ENCODE measurements at regions not wholly inside any gene's neighbourhood (a gene's known extent, or its start where the extent isn't known, plus 50 kb on each side); places are given as distances from the start of the nearest gene placed in this dataset.
"Not testable (repeated sequence)": the region's sequence is repeated elsewhere in the genome, so short reads cannot be mapped to it uniquely, and the experiment has no call there.

- Mint-ChIP-seq H3K36me3 (ENCODE audit: low read depth, unreplicated experiment) (peaks cover 3% of the 10 kb centered on the region), H3K4me3 (ENCODE audit: unreplicated experiment) (no peak overlapping the region), H3K4me1 (ENCODE audit: unreplicated experiment) (no peaks in the 10 kb centered on the region), H3K27me3 (ENCODE audit: unreplicated experiment) (no peaks in the 10 kb centered on the region), H3K9me3 (ENCODE audit: unreplicated experiment) (peaks cover 4% of the 10 kb centered on the region), H3K27ac (ENCODE audit: unreplicated experiment) (no peak overlapping the region)
- TF ChIP-seq, protein P1, sequence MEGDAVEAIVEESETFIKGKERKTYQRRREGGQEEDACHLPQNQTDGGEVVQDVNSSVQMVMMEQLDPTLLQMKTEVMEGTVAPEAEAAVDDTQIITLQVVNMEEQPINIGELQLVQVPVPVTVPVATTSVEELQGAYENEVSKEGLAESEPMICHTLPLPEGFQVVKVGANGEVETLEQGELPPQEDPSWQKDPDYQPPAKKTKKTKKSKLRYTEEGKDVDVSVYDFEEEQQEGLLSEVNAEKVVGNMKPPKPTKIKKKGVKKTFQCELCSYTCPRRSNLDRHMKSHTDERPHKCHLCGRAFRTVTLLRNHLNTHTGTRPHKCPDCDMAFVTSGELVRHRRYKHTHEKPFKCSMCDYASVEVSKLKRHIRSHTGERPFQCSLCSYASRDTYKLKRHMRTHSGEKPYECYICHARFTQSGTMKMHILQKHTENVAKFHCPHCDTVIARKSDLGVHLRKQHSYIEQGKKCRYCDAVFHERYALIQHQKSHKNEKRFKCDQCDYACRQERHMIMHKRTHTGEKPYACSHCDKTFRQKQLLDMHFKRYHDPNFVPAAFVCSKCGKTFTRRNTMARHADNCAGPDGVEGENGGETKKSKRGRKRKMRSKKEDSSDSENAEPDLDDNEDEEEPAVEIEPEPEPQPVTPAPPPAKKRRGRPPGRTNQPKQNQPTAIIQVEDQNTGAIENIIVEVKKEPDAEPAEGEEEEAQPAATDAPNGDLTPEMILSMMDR (IDR thresholded peaks at IDR 0.05; ENCODE audit: unreplicated experiment) = no peak
- no peak for DNase-seq (ENCODE audit: low spot score)
These were observed 70.5 kb upstream of the CSF1 start for GRCh38 chr1:109840011-109840629.

GRCh38 chr1:109839276-109839675 lies 71.4 kb upstream of the CSF1 start:
- not testable (repeated sequence) for H3K27me3 Mint-ChIP-seq (ENCODE audit: unreplicated experiment); H3K4me1 Mint-ChIP-seq (ENCODE audit: unreplicated experiment); H3K9me3 Mint-ChIP-seq (ENCODE audit: unreplicated experiment); H3K27ac Mint-ChIP-seq (ENCODE audit: unreplicated experiment); DNase-seq (ENCODE audit: low spot score); H3K4me3 Mint-ChIP-seq (ENCODE audit: unreplicated experiment); H3K36me3 Mint-ChIP-seq (ENCODE audit: low read depth, unreplicated experiment)

- Mint-ChIP-seq H3K9me3 (ENCODE audit: unreplicated experiment) (peaks cover 4% of the 10 kb centered on the region), H3K27me3 (ENCODE audit: unreplicated experiment) (no peaks in the 10 kb centered on the region)
- no peak for DNase-seq (ENCODE audit: low spot score)
These were observed 71.8 kb upstream of the CSF1 start for GRCh38 chr1:109838838-109839240.

DNA sequence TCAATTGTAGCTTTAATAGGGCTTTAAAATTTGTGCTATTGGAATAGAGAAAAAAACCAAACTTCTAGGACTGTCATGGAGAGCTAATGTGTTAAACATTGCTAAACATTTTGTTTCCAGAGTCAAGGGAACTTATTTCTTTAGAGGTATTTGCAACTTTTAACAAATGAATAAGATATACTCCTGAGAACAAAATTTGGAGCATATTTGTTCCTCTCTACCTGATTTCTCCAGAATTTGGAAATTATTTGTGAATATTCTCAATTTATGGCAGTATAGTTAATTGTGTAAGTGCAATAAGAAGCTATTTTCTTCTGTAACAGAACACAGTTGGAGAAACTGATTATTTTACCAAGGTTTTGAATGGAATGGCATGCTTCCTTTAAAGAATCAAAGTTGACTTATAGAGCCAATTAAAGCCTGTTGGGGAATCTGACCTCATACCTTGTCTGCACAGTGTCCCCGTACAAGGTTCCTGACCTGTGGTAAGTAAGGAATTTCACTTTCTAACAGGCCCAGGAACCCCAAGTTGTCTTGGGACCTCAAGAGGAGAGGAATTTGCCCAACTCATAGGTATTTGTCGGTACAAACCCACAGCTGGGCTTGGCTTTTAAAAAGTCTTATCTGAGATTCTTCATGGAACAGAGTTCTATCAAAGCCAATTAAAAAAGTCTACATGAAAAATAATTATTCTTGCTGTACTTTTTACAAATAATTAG lies 72.6 kb upstream of the CSF1 start:
- no peak for DNase-seq (ENCODE audit: low spot score)
- H3K36me3 Mint-ChIP-seq (ENCODE audit: low read depth, unreplicated experiment) = peaks cover 3% of the 10 kb centered on the region
- no peaks in the 10 kb centered on the region for H3K4me1 Mint-ChIP-seq (ENCODE audit: unreplicated experiment)
- no peak overlapping the region for H3K27ac Mint-ChIP-seq (ENCODE audit: unreplicated experiment)
- peaks cover 4% of the 10 kb centered on the region for H3K9me3 Mint-ChIP-seq (ENCODE audit: unreplicated experiment)
- H3K27me3 Mint-ChIP-seq (ENCODE audit: unreplicated experiment) = no peaks in the 10 kb centered on the region
- TF ChIP-seq, protein P1 (IDR thresholded peaks at IDR 0.05; ENCODE audit: unreplicated experiment) = no peak
- H3K4me3 Mint-ChIP-seq (ENCODE audit: unreplicated experiment) = no peak overlapping the region

More at GRCh38 chr1:109838838-109839240, 71.8 kb upstream of the CSF1 start:
- Mint-ChIP-seq H3K36me3 (ENCODE audit: low read depth, unreplicated experiment) (peaks cover 3% of the 10 kb centered on the region), H3K27ac (ENCODE audit: unreplicated experiment) (no peak overlapping the region), H3K4me3 (ENCODE audit: unreplicated experiment) (no peak overlapping the region), H3K4me1 (ENCODE audit: unreplicated experiment) (no peaks in the 10 kb centered on the region)
- TF ChIP-seq, protein P1 (IDR thresholded peaks at IDR 0.05; ENCODE audit: unreplicated experiment) = no peak

GRCh38 chr1:109835645-109836044 lies 71.9 kb upstream of the EPS8L3 start:
- not testable (repeated sequence) for H3K4me1 Mint-ChIP-seq (ENCODE audit: unreplicated experiment); H3K27me3 Mint-ChIP-seq (ENCODE audit: unreplicated experiment); H3K27ac Mint-ChIP-seq (ENCODE audit: unreplicated experiment); DNase-seq (ENCODE audit: low spot score); H3K36me3 Mint-ChIP-seq (ENCODE audit: low read depth, unreplicated experiment); H3K4me3 Mint-ChIP-seq (ENCODE audit: unreplicated experiment); H3K9me3 Mint-ChIP-seq (ENCODE audit: unreplicated experiment)

DNA sequence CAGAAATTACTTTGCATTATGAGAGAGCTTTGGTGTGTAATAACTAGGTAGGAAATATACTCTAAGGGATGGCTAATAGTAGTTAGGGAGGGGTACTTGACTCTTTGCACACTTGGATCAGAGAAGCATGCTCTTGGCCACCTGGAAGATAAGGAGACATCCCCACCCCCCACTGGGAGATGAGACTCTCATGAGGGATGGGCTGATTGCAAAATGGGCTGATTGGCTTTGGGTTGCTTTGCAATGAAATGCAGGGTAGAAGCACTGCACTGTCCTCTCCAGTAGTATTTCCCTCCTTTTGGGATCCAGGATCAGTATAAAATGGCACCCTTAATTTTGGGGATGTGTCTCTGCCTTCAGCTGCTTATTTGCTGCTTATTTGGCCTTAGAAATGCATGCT lies 71.2 kb upstream of the EPS8L3 start:
- Mint-ChIP-seq H3K27me3 (ENCODE audit: unreplicated experiment) (no peaks in the 10 kb centered on the region), H3K4me3 (ENCODE audit: unreplicated experiment) (no peak overlapping the region), H3K27ac (ENCODE audit: unreplicated experiment) (no peak overlapping the region), H3K4me1 (ENCODE audit: unreplicated experiment) (no peaks in the 10 kb centered on the region), H3K9me3 (ENCODE audit: unreplicated experiment) (peaks cover 9% of the 10 kb centered on the region), H3K36me3 (ENCODE audit: low read depth, unreplicated experiment) (peaks cover 9% of the 10 kb centered on the region)
- no peak for DNase-seq (ENCODE audit: low spot score)
- TF ChIP-seq, protein P1 (IDR thresholded peaks at IDR 0.05; ENCODE audit: unreplicated experiment) = no peak

Data from endothelial cell (in vitro differentiated cells).